ENCODE measurements at regions not wholly inside any gene's neighbourhood (a gene's known extent, or its start where the extent isn't known, plus 50 kb on each side); places are given as distances from the start of the nearest gene placed in this dataset.

DNA sequence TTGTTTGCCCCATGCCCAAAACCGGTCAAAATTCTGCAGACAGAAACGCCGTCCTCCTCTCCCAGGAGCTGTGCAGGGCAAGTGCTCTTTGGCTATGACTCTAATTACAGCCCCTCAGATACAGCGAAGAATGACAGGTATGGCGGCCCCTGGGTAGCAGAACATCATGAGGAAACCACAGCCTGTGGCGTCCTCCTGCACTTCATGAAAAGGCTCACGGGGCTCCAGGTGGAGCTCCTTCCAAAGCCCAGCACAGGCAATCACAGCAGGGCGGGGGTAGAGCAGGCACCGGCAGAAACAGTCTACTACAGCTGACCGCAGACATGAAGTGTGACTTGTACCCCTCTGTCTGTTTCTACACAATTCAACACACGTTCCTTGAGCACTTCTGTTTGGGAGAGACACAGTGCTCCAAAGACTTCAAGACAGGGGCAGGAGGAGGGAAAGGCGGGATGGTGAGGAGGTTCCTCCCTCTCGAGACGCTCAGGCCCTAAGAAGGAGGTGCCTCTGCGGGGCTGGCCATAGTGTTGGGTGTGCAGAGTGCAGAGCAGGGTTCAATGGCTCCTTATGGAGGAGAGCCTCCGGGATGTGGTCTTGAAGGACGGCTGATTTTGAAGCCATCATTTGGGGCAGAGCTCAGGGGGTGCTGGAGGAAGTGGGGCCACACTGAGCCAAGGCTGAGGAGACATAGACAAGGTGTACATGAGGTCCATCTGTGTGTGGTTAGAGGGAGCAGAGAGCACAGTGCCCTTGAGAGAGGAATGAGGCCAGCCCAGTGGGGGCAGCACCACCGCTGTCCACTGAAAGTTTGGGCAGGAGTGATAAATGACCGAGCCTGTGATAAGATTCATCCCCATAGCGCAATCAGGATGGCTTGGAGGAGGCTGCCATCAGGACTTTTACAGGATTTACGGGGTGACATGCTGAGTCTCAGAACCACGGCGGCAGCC, 468.3 kb downstream of the EIPR1 start:
- Histone ChIP-seq H3K4me3 (no peak overlapping the region), H3K27ac (no peak overlapping the region), H3K4me1 (ENCODE audit: control insufficient read depth in 1 of 2, low read depth in 2 of 2) (no peaks in the 10 kb centered on the region), H3K27me3 (replicated peaks; ENCODE audit: insufficient read depth) (no peaks in the 10 kb centered on the region), H3K9me3 (no peaks in the 10 kb centered on the region), H3K36me3 (no peaks in the 10 kb centered on the region)
- TF ChIP-seq, protein P1, sequence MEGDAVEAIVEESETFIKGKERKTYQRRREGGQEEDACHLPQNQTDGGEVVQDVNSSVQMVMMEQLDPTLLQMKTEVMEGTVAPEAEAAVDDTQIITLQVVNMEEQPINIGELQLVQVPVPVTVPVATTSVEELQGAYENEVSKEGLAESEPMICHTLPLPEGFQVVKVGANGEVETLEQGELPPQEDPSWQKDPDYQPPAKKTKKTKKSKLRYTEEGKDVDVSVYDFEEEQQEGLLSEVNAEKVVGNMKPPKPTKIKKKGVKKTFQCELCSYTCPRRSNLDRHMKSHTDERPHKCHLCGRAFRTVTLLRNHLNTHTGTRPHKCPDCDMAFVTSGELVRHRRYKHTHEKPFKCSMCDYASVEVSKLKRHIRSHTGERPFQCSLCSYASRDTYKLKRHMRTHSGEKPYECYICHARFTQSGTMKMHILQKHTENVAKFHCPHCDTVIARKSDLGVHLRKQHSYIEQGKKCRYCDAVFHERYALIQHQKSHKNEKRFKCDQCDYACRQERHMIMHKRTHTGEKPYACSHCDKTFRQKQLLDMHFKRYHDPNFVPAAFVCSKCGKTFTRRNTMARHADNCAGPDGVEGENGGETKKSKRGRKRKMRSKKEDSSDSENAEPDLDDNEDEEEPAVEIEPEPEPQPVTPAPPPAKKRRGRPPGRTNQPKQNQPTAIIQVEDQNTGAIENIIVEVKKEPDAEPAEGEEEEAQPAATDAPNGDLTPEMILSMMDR (IDR thresholded peaks at IDR 0.05) = no peak
- DNase-seq (ENCODE audit: low spot score) (no peak), ATAC-seq (ENCODE audit: insufficient number of reproducible peaks, low FRiP score, low read depth) (no peak)

DNA sequence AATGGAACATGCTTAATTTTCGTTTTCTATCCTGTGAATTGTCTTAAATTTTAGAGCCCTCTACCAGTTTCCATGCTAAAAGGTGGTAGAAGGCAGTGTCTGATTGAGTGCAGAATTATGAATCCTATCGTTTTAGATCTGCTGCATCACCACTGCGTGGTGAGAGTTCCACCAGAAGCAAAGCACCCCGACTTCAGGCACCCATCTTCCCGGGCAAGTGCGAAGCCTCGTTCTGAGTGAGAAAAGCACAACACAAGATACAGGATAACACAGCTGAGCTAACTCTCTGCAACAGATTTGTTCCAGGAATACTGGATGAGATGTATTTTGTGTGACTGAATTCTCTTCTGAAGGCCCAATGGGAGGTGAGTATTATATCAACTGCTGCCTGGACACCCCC, 471.5 kb downstream of the EIPR1 start:
- Histone ChIP-seq H3K27ac (no peak overlapping the region), H3K9me3 (no peaks in the 10 kb centered on the region), H3K27me3 (replicated peaks; ENCODE audit: insufficient read depth) (no peaks in the 10 kb centered on the region), H3K4me3 (no peak overlapping the region), H3K36me3 (no peaks in the 10 kb centered on the region), H3K4me1 (ENCODE audit: control insufficient read depth in 1 of 2, low read depth in 2 of 2) (no peaks in the 10 kb centered on the region)
- no peak for DNase-seq (ENCODE audit: low spot score)
- TF ChIP-seq, protein P1 (IDR thresholded peaks at IDR 0.05) = no peak
- no peak for ATAC-seq (ENCODE audit: insufficient number of reproducible peaks, low FRiP score, low read depth)

DNA sequence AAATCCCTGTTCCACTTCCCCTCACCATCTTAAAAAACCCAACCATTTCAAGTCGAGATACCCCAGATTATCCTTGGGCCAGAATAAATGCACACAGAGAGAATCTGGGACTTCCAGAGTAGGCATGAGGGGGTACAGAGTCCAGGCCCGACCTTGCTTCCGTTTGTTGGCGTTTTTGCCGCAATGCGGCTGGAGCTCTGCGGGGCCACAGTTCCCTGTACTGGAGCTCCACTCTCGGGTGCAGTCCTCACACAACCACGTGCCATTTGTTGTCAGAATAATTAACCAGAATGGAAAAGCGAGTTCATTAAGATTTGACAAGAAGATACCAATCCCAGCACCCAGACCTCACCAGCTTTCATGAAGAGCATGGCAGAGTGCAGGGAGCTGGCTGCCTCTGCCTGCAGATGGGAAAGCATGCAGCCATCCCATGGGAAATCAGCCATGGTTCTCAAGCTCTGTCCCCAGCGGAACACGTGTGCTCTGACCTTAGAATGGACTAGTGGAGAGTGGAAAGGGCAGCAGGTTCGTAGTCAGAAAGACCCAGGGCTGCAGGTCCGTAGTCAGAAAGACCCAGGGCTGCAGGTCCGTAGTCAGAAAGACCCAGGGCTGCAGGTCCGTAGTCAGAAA, 472.8 kb downstream of the EIPR1 start:
- Histone ChIP-seq H3K4me3 (no peak overlapping the region), H3K36me3 (no peaks in the 10 kb centered on the region), H3K4me1 (ENCODE audit: control insufficient read depth in 1 of 2, low read depth in 2 of 2) (no peaks in the 10 kb centered on the region), H3K27me3 (replicated peaks; ENCODE audit: insufficient read depth) (no peaks in the 10 kb centered on the region), H3K27ac (no peak overlapping the region), H3K9me3 (no peaks in the 10 kb centered on the region)
- TF ChIP-seq, protein P1 (IDR thresholded peaks at IDR 0.05) = no peak
- DNase-seq (ENCODE audit: low spot score) (no peak), ATAC-seq (ENCODE audit: insufficient number of reproducible peaks, low FRiP score, low read depth) (no peak)

DNA sequence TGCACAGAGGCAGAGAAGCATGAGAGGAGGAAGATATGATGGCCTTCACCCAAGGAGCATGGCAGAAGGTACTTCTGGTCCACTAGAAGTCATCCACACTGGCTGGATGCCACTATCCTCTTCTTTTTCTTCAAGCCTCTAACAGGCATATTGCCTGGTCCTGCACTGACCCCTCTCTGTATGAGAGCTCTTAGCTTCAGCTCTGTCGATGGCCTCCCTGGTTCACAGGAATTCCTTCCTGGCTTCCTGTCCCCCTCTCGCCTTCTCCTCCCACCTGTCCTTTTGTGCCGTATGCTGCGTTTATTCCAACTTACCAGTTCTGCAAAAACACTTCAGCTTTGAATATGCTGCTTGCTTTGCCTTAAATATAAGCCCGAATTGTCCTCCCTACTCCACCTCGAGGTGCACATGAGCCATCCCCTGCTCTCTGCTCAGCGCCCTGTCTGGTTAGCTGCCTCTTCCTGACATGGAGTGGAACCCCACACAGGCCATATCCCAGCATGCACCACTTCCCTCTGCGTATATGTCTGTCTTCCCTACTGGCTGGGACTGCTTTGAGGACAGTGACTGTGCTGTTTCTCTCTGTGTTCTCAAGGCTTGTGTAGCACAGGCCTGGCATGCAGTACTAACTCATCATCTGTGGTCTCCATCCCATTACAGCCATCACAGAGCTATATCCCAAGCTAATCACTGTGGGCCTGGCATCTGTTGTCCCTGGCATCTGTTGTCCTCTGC, 474.9 kb downstream of the EIPR1 start:
- ATAC-seq (ENCODE audit: insufficient number of reproducible peaks, low FRiP score, low read depth) (no peak), DNase-seq (ENCODE audit: low spot score) (no peak)
- H3K9me3 ChIP-seq = no peaks in the 10 kb centered on the region
- no peaks in the 10 kb centered on the region for H3K4me1 ChIP-seq (ENCODE audit: control insufficient read depth in 1 of 2, low read depth in 2 of 2)
- no peaks in the 10 kb centered on the region for H3K36me3 ChIP-seq
- H3K27me3 ChIP-seq (replicated peaks; ENCODE audit: insufficient read depth) = no peaks in the 10 kb centered on the region
- no peak overlapping the region for H3K4me3 ChIP-seq
- TF ChIP-seq, protein P1 (IDR thresholded peaks at IDR 0.05) = no peak
- H3K27ac ChIP-seq = no peak overlapping the region
